HG02973 (cell line): ENCODE measurements at regions not wholly inside any gene's neighbourhood (a gene's known extent, or its start where the extent isn't known, plus 50 kb on each side); places are given as distances from the start of the nearest gene placed in this dataset.
A peak's percentile ranks its signal among the peaks of the same experiment; 100 is the strongest.
"Not testable (repeated sequence)": the region's sequence is repeated elsewhere in the genome, so short reads cannot be mapped to it uniquely, and the experiment has no call there.

Experiments used
- ATAC-seq: cut with Tn5 transposase; IDR thresholded peaks from one replicate; pipeline ENCODE4 v1.9.1; 2021; ENCODE audit warnings: moderate library complexity; ENCODE audit not compliant: unreplicated experiment

- no peak for ATAC-seq
These were observed 91.7 kb upstream of the IVNS1ABP start for GRCh38 chr1:185408700-185409270.

DNA sequence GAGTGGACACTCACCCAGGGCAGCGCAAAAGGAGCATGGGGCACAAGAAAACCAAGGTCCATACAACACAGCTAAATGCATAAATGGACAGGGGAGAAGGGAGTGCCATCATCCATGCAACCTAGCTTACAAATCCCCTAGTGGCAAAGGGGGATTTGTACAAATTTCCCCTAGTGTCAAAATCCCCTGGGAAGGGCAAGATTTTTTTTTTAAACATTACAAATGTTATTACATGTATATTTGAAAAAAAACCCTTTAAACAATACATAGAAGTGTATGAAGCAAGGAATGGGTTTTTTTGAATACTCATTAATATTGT, 89.6 kb upstream of the IVNS1ABP start:
- ATAC-seq = no peak

GRCh38 chr1:185406006-185406690, 89.1 kb upstream of the IVNS1ABP start:
- ATAC-seq = no peak

DNA sequence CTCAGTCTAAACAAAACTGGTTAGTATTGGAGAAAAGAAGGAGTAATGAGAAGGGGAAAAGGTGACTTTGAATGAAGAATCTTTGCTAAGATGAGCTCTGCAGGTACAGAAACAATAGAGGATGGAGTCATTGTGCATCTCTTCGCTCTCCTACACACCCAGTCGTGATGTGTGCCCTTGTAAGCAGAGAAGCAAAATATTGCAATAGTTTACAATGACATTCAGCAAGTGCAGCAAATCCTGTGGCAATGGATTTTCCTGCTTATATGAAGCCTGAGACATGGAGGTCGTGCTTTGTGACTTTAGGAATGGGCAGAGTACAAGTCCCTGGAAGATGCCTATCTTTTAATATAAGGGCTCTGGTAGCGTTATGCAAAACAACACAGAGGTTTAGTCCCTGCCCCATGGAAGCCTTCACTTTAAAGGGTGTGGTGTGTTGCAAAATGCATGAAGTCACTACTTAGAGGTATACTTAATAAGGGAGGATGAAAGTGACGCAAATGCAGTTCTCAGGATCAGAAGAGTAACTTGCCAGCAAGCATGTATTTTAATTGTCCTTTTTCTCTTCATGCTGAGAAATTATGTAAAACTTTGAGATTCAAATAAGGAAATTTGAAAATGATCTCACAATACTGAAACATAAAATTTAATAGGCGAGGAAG, 88.0 kb upstream of the IVNS1ABP start:
- no peak for ATAC-seq

GRCh38 chr1:185404291-185404690, 87.2 kb upstream of the IVNS1ABP start:
- ATAC-seq = no peak

DNA sequence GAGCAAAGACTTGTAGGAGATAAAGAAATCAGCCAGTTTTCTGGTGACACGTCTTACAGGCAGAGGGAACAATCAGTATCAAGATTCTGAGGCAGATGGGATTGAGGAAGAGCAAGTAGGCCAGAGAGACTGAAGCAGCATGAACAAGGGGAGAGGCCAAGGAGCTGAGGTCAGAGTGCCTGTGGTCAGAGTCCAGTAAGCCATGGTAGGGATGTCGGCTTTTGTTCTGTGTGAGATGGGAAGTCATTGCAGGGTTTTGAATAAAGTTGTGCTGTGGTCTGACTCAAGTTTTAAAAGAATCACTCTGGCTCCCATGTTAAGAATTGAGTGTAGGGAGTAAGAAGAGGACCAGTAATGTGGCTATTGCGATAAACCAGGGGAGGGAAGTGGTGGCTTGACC, 85.9 kb upstream of the IVNS1ABP start:
- no peak for ATAC-seq

GRCh38 chr1:185401019-185401418, 84.0 kb upstream of the IVNS1ABP start:
- no peak for ATAC-seq

DNA sequence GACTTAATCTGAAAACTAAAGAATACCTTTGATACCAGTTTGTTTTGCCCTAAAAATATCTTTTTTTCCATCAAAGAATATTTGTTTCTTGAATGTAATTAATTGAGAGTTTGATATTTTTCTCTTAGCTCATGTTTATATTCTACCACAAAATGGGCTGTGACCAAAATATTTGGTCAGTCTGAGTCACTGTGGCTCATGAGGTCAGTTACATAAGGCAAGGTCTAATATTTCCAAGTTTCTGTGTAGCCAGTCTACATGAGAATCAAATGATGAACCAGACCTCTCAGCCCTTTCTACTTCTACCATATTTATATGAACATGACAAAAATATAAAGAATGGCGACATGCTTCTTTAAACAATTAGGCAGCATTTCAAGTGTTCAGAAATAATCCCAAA, 83.0 kb upstream of the IVNS1ABP start:
- no peak for ATAC-seq

- ATAC-seq = no peak
These were observed 81.6 kb upstream of the IVNS1ABP start for GRCh38 chr1:185398599-185398998.

DNA sequence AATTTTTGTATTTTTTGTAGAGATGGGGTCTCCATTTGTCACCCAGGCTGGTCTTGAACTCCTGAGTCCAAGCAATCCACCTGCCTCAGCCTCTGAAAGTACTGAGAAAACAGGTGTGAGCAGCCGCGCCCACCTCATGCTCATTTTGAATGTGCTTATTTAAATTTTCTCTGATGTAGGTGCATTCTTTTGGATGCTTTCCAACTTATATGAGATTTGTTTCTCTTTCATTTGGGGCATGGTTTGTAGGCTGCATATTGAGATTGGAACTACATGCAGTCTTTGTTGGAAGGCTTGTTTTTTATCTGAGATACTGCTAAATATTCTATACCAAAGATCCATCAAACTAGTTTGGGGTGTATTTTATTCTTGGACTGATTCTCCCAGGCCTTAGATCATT, 81.0 kb upstream of the IVNS1ABP start:
- ATAC-seq = peak; percentile 66

DNA sequence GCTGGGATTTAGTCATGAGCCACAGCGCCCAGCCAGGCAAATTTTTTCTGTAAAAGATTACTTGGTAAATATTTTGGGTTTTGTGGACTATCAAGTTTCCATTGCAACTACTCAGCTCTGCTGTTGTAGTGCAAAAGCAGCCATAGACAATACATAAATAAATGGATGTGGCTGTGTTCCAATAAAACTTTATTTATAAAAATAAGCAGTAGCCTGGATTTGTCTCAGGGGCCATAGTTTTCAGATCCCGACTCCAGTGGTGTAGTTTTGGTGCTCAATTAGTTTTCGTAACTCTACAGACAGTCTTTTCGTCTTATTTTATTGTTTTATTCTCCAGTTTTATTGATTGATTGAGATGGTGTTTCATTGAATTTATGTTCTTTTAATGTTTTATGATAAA, 80.1 kb upstream of the IVNS1ABP start:
- ATAC-seq = no peak

DNA sequence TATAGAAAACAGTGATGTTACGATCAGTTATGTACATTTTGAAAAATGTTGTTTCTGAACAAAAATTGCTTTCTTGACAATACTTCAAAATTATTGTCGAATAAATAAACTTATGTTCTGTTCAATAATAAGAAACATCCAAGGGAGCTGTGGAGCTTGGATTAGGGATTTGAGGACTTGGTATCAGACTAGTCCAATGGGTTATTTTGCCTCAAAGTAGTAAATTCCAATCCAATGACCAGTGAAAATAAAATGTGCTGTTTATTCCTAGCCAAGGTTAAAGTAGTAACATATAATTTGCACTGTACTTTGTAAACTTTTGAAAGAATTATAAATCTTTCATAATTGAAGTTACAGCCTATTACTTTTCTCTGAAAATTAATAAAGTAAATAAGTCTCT, 79.1 kb upstream of the IVNS1ABP start:
- ATAC-seq = no peak

DNA sequence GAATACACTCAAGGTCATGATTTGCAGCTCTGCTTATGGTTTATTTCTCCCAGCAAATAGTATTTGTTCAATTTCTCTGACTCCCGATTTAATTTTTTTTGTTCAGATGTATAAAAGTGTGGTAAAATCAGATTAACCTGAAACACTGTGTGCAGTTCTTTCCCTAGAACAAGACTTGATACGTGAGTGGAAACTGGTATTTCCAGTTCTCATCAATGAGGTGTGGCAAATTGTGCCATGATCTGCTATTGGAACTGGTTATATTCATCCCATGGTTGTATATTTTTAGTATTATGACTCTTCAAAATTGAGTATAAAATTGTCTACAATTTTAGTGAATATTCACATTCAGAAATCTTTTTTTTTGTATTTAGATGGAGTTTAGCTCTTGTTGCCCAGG, 76.8 kb upstream of the IVNS1ABP start:
- no peak for ATAC-seq

- ATAC-seq = no peak
These were observed 76.2 kb upstream of the IVNS1ABP start for GRCh38 chr1:185393205-185393604.

GRCh38 chr1:185388815-185389214, 71.8 kb upstream of the IVNS1ABP start:
- ATAC-seq = no peak

DNA sequence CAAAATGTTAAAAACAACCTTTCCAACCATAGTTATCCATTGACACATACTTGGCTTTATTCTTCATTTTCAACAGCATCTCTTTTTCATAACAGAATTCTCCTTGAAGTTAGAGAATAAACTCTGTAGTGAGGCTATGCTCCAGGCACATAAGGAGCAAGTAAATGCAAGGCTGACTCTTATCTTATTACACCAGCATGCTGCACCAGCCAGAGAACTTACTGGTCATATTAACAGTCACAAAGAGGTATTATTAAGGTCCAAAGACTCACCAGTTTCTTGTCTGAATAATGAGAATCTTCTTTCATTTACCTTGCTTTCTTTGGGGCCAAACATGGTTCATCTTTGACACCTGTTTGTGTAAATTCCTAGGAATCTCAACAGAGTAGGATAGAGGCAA, 71.3 kb upstream of the IVNS1ABP start:
- ATAC-seq = no peak

- no peak for ATAC-seq
These were observed 68.9 kb upstream of the IVNS1ABP start for GRCh38 chr1:185385991-185386390.

GRCh38 chr1:185383805-185384204, 66.8 kb upstream of the IVNS1ABP start:
- not testable (repeated sequence) for ATAC-seq

GRCh38 chr1:185377831-185378230, 60.8 kb upstream of the IVNS1ABP start:
- no peak for ATAC-seq

GRCh38 chr1:185376840-185377635, 60.0 kb upstream of the IVNS1ABP start:
- no peak for ATAC-seq

GRCh38 chr1:185376288-185376687, 59.2 kb upstream of the IVNS1ABP start:
- ATAC-seq = peak; percentile 46

DNA sequence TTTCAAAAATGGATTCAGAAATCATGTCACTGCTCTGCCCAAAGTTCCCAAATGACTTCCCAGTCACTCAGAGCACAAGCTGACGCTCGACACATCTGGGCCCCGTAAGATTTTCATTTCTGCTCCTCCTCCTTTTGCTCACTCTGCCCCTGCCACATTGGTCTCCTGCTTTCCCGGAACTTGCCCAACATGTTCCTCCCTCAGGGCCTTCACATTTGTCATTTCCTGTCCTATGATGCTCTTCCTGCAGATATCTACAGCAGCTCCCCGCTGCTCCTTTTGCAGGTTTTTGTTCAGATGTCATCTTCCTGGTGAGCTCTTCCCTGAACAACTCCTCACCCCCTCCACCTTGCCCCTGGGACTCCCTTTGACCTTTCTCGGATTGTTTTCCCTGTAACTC, 58.5 kb upstream of the IVNS1ABP start:
- ATAC-seq = no peak
